HS-27A (cell line): ENCODE measurements at regions not wholly inside any gene's neighbourhood (a gene's known extent, or its start where the extent isn't known, plus 50 kb on each side); places are given as distances from the start of the nearest gene placed in this dataset.

Experiments used
- DNase-seq: peaks from one replicate; pipeline ENCODE4 v3.0.0-alpha.2; 2012; ENCODE audit warnings: low read depth, missing footprints

DNA sequence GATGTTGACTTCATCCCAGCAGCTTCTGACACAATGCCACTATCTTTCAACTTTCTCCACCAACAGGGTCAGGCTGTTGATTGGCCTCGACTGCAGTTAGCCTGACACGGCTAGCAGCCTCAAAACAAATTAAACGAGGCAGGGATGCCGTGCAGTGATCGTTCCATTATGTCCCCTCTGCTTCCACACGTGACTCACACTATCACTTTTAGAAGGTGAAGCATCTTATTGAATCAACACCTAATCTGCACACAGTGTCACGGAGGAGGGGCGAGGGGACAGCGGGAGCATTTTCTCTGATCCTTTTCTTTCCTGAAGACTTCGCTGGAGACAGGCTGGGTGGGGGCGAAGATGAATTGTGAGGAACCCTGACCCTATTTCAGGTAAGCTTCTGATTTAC, 241.9 kb upstream of the ZNF507 start:
- no peak for DNase-seq

DNA sequence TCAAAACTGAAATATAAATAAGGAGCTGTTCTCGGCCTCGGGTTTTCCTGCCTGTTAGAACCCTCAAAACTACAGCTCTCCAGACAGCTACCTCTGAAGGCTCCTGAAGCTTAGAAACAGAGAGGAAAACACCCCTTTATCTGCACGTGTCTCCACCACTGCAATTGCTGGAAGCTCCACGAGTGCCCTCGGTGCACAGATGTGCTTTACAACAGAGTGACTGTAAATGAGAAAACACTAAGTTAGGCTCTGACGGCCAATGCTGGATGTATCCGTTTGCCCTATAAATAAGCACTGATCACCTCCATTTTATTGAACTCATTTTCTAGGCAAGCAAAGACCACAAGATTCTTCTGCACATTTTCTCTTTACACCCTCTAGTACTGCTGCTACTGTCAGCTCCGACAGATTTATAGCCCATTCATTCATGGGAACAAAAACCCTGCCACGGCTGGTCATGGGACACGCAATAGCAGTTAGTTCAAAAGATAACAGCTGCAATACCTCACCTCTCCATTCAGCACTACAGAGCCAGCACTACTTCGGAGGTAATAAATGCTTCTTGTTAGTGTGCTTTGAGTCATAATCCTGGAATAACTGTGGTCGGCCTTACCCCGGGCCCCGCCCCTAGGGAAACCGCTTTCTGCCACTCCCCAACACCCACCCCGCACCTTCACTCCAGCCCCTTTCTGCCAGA, 241.1 kb upstream of the ZNF507 start:
- DNase-seq, result no peak

DNA sequence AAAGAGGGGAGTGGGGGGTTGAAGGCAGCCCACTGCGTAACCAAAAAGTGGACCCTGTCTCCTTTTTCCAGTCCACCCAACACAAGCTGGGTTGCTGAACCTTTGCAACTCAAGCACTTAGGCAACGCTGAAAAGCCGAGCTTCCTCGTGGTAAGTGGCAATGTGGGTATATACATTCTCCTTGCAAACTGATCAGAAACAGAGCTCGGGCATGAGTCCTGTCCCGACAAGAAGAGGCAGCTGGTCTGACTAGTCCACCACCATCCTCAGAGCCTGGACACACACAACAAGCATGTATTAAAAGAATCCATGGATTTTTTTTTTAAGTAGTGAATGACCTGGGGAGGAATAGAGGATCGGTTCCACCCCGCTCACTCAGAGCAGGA, 240.6 kb upstream of the ZNF507 start:
- DNase-seq, result no peak

DNA sequence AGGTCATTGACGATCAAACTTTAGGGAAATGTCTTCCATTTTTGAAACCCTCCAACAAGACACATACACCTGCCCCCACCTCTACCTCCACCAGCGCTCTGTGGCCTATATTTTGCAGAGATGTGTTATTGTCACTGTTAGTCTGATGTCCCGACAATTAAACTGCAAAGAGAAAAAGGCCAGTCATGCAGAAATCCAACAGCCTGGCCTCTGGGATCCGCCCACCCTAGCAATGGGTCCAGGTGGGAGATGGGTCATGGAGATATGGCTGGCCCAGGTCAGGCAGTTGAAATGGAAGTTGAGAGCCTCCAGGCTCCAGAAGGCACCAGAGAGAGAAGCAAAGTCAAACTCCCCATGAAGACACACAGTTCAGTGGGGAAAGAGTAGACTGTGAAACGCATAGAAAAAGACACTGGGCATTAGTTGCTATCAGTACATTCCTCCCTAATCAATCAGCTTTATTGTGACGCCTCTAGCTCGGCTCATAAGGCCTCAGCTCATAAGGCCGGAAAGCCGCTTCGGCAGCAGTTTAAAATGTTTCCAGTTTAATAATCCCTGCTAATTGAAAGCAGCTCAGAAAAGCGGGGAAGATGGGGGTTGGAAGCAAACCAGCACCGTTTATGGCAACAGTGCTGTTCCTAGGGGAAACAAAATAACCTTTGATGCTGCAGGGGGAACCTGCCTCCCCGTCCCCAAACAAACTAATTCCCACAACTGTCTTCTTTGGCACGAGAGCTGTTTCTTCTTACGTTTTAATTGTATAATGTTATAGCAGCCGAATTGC, 239.7 kb upstream of the ZNF507 start:
- no peak for DNase-seq

DNA sequence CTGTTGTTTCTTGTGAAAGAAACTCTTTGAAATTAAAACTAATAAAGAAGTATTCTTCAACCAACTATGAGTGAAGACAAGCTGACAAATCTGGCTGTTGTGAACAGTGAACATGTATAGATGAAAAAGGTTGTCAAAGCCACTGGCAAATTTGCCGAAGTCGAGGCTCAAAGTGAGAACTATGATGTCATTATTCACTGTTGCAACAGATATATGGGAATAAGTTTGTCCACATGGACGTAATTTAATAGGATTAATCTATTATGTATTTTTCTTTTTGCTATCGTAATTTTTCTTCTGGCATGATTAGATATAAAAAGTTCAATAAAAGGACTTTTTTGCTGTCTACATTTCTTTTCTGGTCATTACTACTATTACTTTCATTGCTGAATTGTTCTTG, 223.2 kb upstream of the ZNF507 start:
- DNase-seq, result no peak

DNA sequence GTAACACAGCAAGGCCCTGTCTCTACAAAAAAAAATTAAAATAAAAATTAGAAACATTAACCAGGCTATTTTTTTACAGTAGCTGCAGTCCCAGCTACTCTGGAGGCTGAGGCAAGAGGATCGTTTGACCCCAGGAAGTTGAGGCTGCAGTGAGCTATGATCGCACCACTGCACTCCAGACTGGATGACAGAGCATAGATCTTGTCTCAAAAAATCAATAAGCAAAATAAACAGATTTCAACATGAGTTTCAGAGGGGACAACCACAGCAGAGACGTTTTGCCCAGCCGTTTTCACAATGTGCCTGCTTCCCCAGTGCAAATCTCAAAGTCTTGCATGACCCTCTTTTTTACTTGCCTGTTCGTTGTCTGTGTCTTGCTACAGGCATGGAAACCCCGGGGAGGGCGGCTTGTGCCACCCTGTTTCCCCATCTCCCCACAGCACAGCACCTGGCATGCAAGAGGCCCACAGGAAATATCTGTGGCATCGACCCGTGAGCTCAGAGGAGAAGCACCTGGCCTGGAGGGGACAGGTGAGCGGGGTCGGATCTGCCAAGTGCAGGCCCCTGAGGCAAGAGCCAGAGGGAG, 222.0 kb upstream of the ZNF507 start:
- no peak for DNase-seq

DNA sequence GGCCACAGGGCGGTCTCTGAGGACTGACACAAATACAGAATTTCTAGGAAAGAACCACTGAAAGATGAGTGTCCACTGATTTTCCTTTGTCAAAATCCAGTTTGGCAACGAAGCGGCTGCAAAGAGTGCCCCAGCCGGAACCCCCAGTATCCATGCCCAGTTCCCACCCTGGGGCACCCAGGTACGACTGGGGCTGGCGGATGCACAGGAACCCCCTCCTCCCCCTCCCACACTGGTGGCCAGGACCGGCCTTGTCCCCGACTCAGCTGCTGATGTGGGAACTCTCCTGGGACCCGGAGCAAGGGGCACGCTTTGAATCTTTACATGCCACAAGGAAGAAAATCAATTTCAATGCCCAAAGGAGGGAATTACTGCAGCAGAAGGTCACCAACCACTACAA, 220.8 kb upstream of the ZNF507 start:
- DNase-seq, result no peak

DNA sequence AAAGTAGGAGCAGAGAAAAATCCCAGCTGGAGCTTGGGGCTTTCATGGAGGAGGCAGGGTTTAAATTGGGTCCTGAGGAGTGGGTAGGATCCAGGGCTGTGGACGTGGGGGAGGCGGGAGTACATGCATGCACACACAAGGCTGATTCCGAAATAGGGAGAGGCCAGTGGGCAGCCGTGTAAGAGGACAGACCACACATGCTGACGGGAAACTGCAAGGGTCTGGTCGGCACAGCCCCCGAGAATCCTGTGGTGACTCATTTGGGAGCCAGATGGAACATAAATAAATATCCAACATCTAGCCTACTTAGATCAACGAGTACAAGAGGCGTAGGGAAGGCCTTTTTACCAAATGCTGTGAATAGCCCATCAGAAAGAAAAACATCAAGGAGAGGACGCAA, 216.3 kb upstream of the ZNF507 start:
- no peak for DNase-seq

DNA sequence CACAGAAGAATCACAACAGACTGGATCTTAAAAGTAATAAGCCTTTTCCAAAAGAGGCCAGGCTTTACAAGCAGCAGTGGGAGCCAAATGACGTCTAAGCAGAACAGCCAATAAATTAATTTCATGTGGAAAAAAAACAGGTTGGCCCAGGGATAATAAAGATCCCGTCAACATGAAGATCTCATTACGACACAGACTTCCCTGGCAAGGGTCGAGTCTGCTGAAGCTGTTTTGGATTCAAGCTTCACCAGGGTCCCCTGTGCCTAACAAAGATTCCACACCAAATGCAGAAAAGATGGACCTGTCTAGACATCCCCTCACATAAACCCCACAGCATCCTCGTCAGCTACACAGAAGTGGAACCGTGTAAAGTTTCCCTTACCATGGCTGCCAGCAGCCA, 215.1 kb upstream of the ZNF507 start:
- no peak for DNase-seq

DNA sequence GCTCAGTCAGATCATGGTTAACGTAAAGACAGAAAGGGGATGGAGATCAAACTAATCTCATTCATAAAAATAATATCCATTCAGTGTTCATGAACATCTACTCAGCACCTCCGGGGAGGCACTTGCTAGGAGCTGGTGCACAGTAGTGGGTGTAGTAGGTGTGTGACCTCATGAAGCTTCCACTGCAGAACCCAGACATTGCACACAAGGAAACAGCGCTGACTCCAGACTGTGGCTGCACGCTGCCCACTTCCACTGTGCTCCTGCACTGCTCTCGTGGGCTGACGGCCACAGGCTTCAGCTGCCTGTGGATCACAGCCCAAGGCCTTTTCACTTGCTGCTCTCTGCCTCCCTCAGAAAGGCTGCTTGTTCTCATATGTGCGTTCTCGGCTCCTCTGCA, 214.4 kb upstream of the ZNF507 start:
- no peak for DNase-seq

DNA sequence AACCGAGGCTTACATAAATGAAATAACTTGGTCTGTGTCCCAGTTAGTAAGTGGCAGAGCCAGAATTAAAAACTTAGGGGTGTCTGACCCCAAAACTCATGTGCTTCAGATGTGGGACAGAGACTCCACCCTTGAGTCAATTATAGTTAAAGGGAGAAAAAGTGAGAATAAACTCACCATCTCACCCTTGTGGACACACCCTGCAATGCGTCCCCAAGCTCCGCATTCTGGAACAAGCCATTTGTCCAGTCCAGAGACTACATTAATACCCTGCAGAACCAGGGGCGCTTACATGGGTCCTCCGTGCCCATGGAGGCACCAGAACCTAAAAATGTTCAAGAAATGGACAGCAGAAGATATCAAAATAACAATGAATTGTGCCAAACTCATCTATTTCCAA, 207.0 kb upstream of the ZNF507 start:
- DNase-seq, result no peak

DNA sequence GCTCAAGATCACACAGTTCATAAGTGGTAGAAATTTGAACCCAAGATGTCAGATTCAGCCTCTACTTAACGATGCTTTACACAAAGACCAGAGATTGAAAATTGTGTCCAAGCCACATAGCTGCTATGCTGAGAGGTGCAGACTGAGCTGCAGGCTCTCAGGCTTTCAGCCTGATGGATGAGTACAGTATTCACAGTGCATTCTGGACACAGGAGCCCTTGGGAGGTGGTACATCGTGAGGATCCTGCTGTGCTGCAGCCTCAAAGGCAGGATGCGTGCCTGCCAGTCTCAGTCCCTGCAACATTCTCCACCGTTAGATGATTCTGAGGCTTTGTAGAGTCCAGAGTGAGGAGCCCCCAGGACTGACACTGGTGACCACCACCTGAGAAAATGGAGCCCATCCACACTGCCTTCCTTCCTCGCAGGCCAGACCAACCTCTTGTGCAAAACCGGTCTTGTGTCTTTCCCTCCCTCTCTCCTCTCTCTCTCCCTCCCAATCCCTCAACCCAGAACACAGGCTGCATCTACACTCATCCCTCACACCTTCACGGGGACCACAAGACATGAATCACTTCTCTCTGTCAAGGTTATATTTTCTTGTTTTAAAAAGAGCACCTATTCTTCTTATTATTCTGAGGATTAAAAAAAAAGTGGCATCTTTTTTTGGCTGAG, 203.4 kb upstream of the ZNF507 start:
- DNase-seq, result no peak

DNA sequence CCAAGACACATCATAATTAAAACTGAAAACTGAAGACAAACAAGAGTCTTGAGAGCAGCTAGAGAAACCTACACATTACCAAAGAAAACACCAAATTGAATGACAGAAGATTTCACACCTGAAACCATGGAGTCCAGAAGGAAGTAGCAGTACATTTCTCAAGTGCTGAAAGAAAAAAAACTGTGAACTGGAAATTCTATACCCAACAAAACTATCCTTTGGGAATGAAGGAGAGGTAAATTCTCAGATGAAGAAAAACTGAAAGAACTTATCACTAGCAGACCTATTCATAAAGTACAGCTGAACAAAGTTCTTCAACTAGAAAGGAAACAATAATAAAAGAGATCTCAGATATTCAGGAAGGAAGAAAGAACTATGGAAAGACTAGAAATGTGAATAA, 198.7 kb upstream of the ZNF507 start:
- no peak for DNase-seq

DNA sequence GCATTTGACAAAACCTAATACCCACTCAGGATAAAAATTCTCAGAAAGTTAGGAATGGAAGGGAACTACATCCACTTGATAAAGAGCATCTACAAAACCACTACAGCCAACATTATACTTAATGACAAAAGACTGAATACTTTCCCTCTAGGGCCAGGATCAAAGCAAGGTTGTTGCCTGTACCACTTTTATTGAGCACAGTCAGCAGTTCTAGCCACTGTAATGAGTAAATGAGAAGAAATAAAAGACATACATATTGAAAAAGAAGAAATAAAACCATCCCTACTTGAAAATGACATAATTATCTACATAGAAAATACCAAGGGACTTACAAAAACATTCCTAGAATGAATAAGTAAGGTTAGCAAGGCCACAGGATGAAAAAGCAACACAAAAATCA, 194.8 kb upstream of the ZNF507 start:
- no peak for DNase-seq

DNA sequence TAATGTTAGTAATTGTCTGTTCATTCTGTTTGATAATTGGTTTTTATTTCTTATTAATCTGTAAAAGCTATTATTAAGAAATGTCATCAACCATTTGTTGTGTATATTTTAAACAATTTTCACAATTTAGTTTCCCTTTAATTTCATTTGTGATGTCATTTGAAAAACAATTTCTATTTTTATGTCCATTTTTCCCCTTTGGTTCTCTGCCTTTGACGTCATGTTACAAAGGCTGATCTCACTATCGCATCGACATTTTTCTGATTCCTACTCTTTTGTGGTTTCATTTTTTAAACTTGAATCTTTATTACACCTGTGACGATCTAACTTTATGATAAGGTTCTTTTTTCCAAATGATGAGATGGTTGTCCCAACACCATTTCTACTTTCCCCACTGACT, 191.0 kb upstream of the ZNF507 start:
- DNase-seq, result no peak

DNA sequence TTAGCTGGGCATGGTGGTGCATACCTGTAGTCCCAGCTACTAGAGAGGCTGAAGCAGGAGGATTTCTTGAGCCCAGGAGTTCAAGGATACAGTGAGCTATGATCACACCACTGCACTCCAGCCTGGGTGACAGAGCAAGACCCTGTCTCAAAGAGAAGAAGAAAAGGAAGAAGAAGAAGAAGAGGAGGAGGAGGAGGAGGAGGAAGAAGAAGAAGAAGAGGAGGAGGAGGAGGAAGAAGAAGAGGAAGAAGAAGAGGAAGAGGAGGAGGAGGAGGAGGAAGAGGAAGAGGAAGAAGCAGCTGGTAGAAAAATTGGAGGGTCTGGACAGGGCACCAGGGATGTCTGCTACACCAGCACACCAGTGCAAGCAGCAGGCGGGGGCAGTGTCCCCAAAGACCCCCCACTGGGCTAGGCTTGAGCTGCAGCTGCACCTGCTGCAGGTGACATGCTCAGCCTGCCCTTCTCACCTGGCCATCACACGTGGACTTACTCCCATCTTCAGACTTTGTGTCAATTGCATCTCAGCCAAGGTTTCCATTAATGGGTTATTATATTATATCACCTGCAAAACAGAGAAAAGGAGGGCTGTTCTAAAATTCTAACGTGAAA, 180.9 kb upstream of the ZNF507 start:
- no peak for DNase-seq

DNA sequence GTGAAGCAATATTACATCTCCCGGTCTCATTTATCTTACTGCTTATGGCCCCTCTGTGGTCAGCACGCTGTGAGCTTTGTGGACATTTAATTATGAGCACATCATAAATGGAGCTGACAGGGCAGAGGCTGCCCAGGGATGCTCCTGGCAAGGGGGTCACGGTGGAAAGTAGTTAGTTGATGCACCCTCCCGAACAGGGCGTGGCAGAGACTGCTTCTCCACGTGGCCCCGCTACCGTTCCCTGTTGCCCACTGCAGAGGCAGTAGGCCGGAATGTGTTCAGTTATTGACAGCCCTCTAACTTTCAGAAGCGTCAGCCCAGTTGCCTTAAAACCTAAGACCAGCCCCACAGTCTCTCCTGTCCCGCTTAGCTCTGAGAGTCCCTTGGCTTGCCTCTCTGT, 180.3 kb upstream of the ZNF507 start:
- no peak for DNase-seq

DNA sequence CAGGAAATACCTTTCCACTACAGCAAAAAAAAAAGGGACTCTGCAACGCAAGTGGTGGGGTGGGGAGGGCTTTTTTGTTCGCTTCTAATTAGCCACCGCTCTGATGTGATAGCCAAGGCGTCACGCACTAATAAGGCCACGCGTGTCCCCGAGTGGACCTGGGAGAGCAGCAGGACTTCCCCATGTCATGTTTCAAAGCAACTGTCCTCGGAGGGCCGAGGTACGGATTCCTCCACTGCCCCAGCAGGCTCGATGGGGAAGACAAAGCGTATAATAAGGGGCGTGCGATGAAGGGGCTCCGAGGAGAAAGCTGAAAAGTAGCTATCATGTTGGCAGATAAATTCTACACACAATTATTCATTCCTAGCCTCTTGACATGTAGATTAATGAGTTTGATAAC, 179.7 kb upstream of the ZNF507 start:
- DNase-seq, result no peak

DNA sequence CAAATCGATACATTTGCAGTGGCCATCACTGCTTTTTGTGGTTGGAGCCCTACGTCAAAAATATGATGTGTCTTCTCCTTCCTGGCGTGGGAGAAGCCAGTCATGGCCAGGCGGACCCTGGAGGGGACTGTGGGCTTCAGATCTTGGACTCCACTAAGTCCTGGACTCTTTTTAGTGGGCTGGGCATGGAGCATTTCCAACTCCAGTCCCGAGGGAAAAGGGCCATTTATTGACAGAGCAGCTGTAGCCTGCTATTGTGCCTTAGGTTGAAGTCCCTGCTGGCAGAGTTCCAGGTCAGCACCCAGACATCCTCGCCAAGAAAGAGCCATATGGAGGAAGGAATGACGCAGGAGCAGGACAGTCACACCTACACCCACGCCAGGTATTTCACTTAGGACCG, 179.2 kb upstream of the ZNF507 start:
- DNase-seq, result no peak

DNA sequence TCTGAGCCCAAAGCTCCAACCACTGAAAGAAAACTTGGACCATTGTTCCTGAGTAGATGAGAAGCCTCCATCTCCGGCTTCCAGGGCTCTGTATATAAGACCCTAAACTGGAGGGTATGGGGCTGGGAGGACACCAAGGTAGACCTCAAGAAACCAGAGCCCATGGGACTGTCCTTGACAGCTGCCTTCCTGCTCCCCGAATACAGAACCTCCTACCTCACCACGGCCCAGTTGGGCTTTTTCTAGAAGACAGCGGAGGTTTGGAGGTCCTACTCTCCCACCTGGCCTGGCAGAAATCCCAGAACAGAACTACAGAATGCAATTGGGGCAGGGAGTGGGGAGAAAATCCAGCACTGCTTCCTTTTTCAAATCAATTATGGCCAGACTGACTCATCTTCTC, 177.3 kb upstream of the ZNF507 start:
- DNase-seq, result no peak

DNA sequence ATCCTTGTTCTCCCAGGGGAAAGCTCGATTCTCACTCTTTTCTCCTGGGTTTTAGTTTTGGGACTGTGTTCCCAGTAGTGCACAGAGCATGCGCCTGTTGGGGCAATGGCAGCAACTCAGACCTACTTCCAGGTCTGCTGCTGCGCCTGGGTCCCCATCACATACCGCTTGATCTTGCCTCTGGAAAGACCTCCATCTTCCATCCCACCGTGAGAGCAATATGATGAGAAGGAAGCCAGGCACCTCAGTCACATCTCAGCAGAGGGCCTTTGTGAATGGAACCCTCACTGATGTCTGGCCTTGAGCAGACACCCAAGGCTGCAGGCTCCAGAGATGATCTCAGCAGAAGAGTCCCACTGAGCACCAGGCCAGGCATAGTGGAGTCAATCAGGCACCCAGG, 176.8 kb upstream of the ZNF507 start:
- DNase-seq, result no peak

DNA sequence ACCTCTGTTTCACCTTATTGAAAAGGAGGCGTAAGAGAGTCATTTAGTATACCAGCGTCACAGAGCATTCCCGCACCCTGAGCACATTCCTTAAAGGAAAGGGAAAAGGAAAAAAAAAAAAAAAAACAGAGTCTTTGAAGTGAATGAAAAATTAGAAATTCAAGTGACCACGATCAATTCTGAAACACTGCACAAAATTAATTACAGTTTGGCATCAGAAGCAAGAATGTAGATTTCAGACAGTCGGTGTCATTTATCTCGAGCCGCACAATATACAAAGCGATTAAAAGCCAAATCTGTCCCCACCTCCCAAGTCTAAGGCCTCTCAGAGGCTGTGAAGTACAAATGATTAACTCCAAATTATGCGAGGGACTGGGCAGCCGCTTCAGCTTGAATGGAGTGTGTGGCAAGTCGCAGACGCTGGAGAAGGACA, 173.7 kb upstream of the ZNF507 start:
- no peak for DNase-seq
